ENCODE measurements at regions not wholly inside any gene's neighbourhood (a gene's known extent, or its start where the extent isn't known, plus 50 kb on each side); places are given as distances from the start of the nearest gene placed in this dataset.

DNA sequence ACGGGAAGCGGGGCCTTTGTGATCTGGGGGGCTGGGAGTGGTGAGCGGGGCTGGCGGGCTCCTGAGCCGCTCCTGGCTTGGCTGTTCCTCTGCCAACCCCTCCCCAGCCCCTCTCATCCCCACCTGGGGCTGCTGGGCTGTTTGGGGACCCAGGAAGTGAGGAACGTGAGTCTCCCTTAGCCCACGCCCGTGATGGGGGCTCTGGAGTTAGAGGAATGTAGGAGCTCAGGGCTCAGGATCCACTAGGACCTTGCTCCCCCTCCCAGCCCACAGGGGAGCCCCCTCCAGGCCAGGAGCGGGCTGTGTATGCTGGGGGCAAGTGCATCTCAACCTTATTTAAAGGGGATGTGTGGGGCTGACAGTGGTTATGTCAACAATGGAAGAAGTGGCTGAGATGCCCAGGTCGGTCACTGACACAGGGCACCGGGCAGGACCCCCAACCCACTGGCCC is 134.1 kb downstream of the URI1 start:
- H3K14ac ChIP-seq (ENCODE audit: insufficient read length): no peak overlapping the region
- H3K56ac ChIP-seq (replicated peaks; ENCODE audit: insufficient read length, low read depth, low read length): no peak overlapping the region
- no peak overlapping the region for H3K4ac ChIP-seq (replicated peaks; ENCODE audit: insufficient read length, low read depth, low read length)
- no peaks in the 10 kb centered on the region for H3K79me1 ChIP-seq (ENCODE audit: low read depth, low read length)
- H3K9me3 ChIP-seq (ENCODE audit: insufficient read depth in 2 of 2, low read depth in 1 of 2, low read length in 1 of 2): no peaks in the 10 kb centered on the region
- DNase-seq (ENCODE audit: low read depth in 1 of 2, low spot score in 2 of 2) (peak in 1 of 2 experiments; percentile 59), FAIRE-seq (no peak)
- no peak overlapping the region for H3K18ac ChIP-seq (ENCODE audit: extremely low read depth, low read length)
- no peak overlapping the region for H2BK5ac ChIP-seq (ENCODE audit: low read depth, low read length)
- no peak overlapping the region for H4K5ac ChIP-seq (ENCODE audit: insufficient read length, low read depth, low read length)
- no peak overlapping the region for H2BK15ac ChIP-seq (ENCODE audit: low read length)
- H4K20me1 ChIP-seq (replicated peaks in 1 of 2; ENCODE audit: control insufficient read depth in 1 of 2, insufficient read depth in 2 of 2, low read length in 2 of 2): no peaks in the 10 kb centered on the region
- no peak overlapping the region for H3K9ac ChIP-seq (replicated peaks in 1 of 4; ENCODE audit: extremely low read depth in 1 of 4, low read depth in 3 of 4, low read length in 3 of 4)
- WGBS, 2 experiments (ENCODE audit: extremely low coverage in 1 of 2, insufficient coverage in 1 of 2, insufficient read length in 1 of 2, insufficient replicate concordance in 2 of 2, low coverage in 1 of 2, low lambda C conversion rate in 2 of 2, missing lambda C conversion rate in 1 of 2): 77% methylated on average over 8 of the region's 11 CpGs; no CpG with 5 or more reads in 1 of the 2 experiments
- H3K23me2 ChIP-seq (ENCODE audit: low read depth, low read length): no peaks in the 10 kb centered on the region
- H3K27ac ChIP-seq (ENCODE audit: low read depth, low read length): no peak overlapping the region
- ChIA-PET CTCF (ENCODE audit: partially characterized antibody) (interaction anchor here (0.6 to 1.5 kb wide), 8 partner anchors 10 to 574 kb away, joined by 3 to 6 read pairs (median 4); no protein-coding TSS in a partner anchor), POLR2A (ENCODE audit: partially characterized antibody) (no interaction called here)
- H3K27me3 ChIP-seq (replicated peaks in 1 of 4; ENCODE audit: control insufficient read depth in 3 of 4, extremely low read depth in 1 of 4, insufficient read depth in 3 of 4, low read length in 3 of 4): no peaks in the 10 kb centered on the region; a peak in 1 of 7 replicates
- no peak overlapping the region for H4K91ac ChIP-seq (replicated peaks; ENCODE audit: insufficient read length, low read length)
- no peak overlapping the region for H2AK5ac ChIP-seq (ENCODE audit: low read depth, low read length)
- no peak overlapping the region for H2AFZ ChIP-seq (ENCODE audit: low read length)
- no peaks in the 10 kb centered on the region for H3K36me3 ChIP-seq (ENCODE audit: control insufficient read depth in 2 of 4, insufficient read depth in 4 of 4, low read length in 3 of 4)
- H3K79me2 ChIP-seq (ENCODE audit: control insufficient read depth in 1 of 2, insufficient read depth in 2 of 2, low read length in 2 of 2): no peaks in the 10 kb centered on the region
- H2BK12ac ChIP-seq (ENCODE audit: low read depth, low read length): no peak overlapping the region
- no peak overlapping the region for H3K23ac ChIP-seq (ENCODE audit: insufficient read length)
- no peak overlapping the region for H3K4me2 ChIP-seq (ENCODE audit: insufficient read depth in 1 of 2, low read depth in 2 of 2, low read length in 2 of 2)
- no peak overlapping the region for H2BK120ac ChIP-seq (replicated peaks; ENCODE audit: low read depth, low read length)
- no peak overlapping the region for H3K4me3 ChIP-seq (ENCODE audit: extremely low read depth in 1 of 4, insufficient read depth in 2 of 4, low read depth in 3 of 4, low read length in 4 of 4)
- H4K8ac ChIP-seq (ENCODE audit: extremely low read depth, insufficient read depth, low read length): no peak overlapping the region
- H2BK20ac ChIP-seq (ENCODE audit: low read length): no peak overlapping the region
- H3K4me1 ChIP-seq (replicated peaks in 1 of 4; ENCODE audit: control insufficient read depth in 3 of 4, insufficient read depth in 4 of 4, low read length in 3 of 4): no peaks in the 10 kb centered on the region; a peak in 1 of 7 replicates
- no peak for TF ChIP-seq BACH1 (IDR thresholded peaks at IDR 0.05; ENCODE audit: low read length)
- TF ChIP-seq, protein P1, sequence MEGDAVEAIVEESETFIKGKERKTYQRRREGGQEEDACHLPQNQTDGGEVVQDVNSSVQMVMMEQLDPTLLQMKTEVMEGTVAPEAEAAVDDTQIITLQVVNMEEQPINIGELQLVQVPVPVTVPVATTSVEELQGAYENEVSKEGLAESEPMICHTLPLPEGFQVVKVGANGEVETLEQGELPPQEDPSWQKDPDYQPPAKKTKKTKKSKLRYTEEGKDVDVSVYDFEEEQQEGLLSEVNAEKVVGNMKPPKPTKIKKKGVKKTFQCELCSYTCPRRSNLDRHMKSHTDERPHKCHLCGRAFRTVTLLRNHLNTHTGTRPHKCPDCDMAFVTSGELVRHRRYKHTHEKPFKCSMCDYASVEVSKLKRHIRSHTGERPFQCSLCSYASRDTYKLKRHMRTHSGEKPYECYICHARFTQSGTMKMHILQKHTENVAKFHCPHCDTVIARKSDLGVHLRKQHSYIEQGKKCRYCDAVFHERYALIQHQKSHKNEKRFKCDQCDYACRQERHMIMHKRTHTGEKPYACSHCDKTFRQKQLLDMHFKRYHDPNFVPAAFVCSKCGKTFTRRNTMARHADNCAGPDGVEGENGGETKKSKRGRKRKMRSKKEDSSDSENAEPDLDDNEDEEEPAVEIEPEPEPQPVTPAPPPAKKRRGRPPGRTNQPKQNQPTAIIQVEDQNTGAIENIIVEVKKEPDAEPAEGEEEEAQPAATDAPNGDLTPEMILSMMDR (IDR thresholded peaks at IDR 0.05; ENCODE audit: control extremely low read depth in 1 of 3, insufficient read depth in 1 of 3, low read depth in 1 of 3, low read length in 3 of 3): peak; percentile 18 to 51 (median 48)
- no peak for TF ChIP-seq CHD2 (IDR thresholded peaks at IDR 0.05; ENCODE audit: low read length)
- TF ChIP-seq PHF8 (conservative IDR thresholded peaks at IDR 0.05; ENCODE audit: low read depth, low read length): no peak
- no peak for TF ChIP-seq CHD1 (IDR thresholded peaks at IDR 0.05; ENCODE audit: low read depth, low read length)
- TF ChIP-seq YY1 (IDR thresholded peaks at IDR 0.05; ENCODE audit: low read depth, low read length): no peak
- TF ChIP-seq, protein P2, sequence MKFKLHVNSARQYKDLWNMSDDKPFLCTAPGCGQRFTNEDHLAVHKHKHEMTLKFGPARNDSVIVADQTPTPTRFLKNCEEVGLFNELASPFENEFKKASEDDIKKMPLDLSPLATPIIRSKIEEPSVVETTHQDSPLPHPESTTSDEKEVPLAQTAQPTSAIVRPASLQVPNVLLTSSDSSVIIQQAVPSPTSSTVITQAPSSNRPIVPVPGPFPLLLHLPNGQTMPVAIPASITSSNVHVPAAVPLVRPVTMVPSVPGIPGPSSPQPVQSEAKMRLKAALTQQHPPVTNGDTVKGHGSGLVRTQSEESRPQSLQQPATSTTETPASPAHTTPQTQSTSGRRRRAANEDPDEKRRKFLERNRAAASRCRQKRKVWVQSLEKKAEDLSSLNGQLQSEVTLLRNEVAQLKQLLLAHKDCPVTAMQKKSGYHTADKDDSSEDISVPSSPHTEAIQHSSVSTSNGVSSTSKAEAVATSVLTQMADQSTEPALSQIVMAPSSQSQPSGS (IDR thresholded peaks at IDR 0.05; ENCODE audit: low read length): no peak
- TF ChIP-seq GABPA (IDR thresholded peaks at IDR 0.05; ENCODE audit: borderline replicate concordance, insufficient read depth, low read length): no peak
- no peak for TF ChIP-seq SIRT6 (IDR thresholded peaks at IDR 0.05; ENCODE audit: low read length)
- TF ChIP-seq RAD21 (IDR thresholded peaks at IDR 0.05 in 1 of 2, conservative IDR thresholded peaks at IDR 0.05 in 1 of 2; ENCODE audit: low read depth in 2 of 2, low read length in 2 of 2): peak; percentile 22 to 35; a peak in 2 of 4 replicates

Measured in H1 (cell line).